SU-DHL-6 (cell line): ENCODE measurements at regions not wholly inside any gene's neighbourhood (a gene's known extent, or its start where the extent isn't known, plus 50 kb on each side); places are given as distances from the start of the nearest gene placed in this dataset.

Experiments
- H2AFZ ChIP-seq: fragments of 200-600 bp; sonication (generic); 2 replicates; pipeline ENCODE4 v1.6.1; 2014; ENCODE audit warnings: low read depth, mild to moderate bottlenecking, moderate library complexity, mixed read lengths, antibody characterized with exemption, low read length; ENCODE audit not compliant: severe bottlenecking
- H3F3A ChIP-seq: fragments of 200-600 bp; shearing (Covaris generic); 2 replicates; pipeline ENCODE4 v1.6.0; 2016; ENCODE audit warnings: antibody characterized with exemption, mild to moderate bottlenecking; ENCODE audit not compliant: insufficient read depth
- H3K27ac ChIP-seq: fragments of 200-600 bp; sonication (generic); 2 replicates; pipeline ENCODE4 v1.5.1; 2016; ENCODE audit warnings: low read depth, mild to moderate bottlenecking, low read length, moderate library complexity, mixed read lengths
- H3K27me3 ChIP-seq: fragments of 200-600 bp; sonication (generic), shearing (Covaris generic); 2 replicates; pipeline ENCODE4 v1.6.0; 2014; ENCODE audit warnings: mild to moderate bottlenecking, low read length
- H3K36me3 ChIP-seq: fragments of 200-600 bp; sonication (generic); 2 replicates; pipeline ENCODE4 v1.6.1; 2014; ENCODE audit warnings: mild to moderate bottlenecking, low read length, mixed read lengths
- H3K4me2 ChIP-seq: fragments of 300-600, 200-600 bp; shearing (Covaris generic), sonication (generic); 2 replicates; pipeline ENCODE4 v1.6.0; 2014; ENCODE audit warnings: low read length, low read depth, mild to moderate bottlenecking; ENCODE audit not compliant: poor library complexity, severe bottlenecking
- H3K4me3 ChIP-seq: fragments of 200-600 bp; sonication (generic); 2 replicates; pipeline ENCODE4 v1.5.1; 2014; ENCODE audit warnings: antibody characterized with exemption, low read length, mild to moderate bottlenecking, mixed read lengths; ENCODE audit not compliant: insufficient read depth, poor library complexity, severe bottlenecking
- H3K79me2 ChIP-seq: fragments of 200-600 bp; sonication (generic); 2 replicates; pipeline ENCODE4 v1.6.1; 2014; ENCODE audit warnings: mild to moderate bottlenecking, low read length, moderate library complexity; ENCODE audit not compliant: insufficient read depth
- H3K9ac ChIP-seq: fragments of 200-600 bp; sonication (generic); 2 replicates; pipeline ENCODE4 v1.7.0; 2014; ENCODE audit warnings: mild to moderate bottlenecking, low read length
- H3K9me2 ChIP-seq: fragments of 200-600 bp; sonication (generic); replicated peaks from 2 replicates; pipeline ENCODE4 v1.6.1; 2014; ENCODE audit warnings: low read length; ENCODE audit not compliant: insufficient read depth
- H3K9me3 ChIP-seq: fragments of 200-600 bp; sonication (generic); 2 replicates; pipeline ENCODE4 v1.6.1; 2014; ENCODE audit warnings: low read length, mixed read lengths; ENCODE audit not compliant: insufficient read depth
- H4K20me1 ChIP-seq: fragments of 200-600 bp; sonication (generic); 2 replicates; pipeline ENCODE4 v1.6.1; 2014; ENCODE audit warnings: low read depth, mild to moderate bottlenecking, antibody characterized with exemption, low read length, moderate library complexity, mixed read lengths
- EZH2phosphoT487 ChIP-seq: fragments of 200-600 bp; sonication (generic), shearing (Covaris generic); conservative IDR thresholded peaks from 2 replicates; pipeline ENCODE4 v1.6.1; 2018; ENCODE audit warnings: mild to moderate bottlenecking, antibody characterized with exemption, low read length, moderate library complexity, mixed read lengths
- TF ChIP-seq, protein P1 (sequence below): fragments of 200-600 bp; sonication (generic); IDR thresholded peaks from one replicate; pipeline ENCODE4 v1.5.1; 2017; ENCODE audit warnings: antibody characterized with exemption, mild to moderate bottlenecking, low read length, moderate library complexity; ENCODE audit not compliant: insufficient read depth, poor library complexity, severe bottlenecking

DNA sequence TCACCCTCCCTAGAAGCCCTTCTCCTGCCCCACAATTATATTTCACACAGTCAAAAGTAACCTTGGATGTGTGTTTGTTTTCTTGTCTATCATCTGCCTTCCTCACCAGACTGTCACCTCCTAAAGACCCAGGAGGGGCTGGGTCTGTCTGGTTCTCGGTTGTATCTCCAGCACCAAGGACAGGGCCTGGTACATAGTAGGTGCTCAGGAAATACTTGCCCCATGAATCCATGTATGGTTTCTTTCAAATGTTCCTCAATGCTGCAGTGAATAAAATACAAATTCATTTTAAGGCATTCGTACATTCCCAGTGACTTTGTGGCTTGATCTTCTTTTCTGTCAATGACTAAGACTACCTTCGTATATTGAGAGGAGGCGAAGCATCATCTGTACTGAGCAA, 122.9 kb upstream of the ZNF716 start:
- H3K27me3 ChIP-seq = no peaks in the 10 kb centered on the region
- H3K4me2 ChIP-seq = no peak overlapping the region
- no peaks in the 10 kb centered on the region; the same call in 1 of the 2 replicates for H3K9me2 ChIP-seq
- H3K9me3 ChIP-seq = peaks cover 10% of the 10 kb centered on the region; the same call in 1 of the 2 replicates
- no peak overlapping the region for H3K4me3 ChIP-seq
- H3K36me3 ChIP-seq = no peaks in the 10 kb centered on the region
- no peak overlapping the region for H2AFZ ChIP-seq
- H3K9ac ChIP-seq = no peak overlapping the region
- TF ChIP-seq, protein P1, sequence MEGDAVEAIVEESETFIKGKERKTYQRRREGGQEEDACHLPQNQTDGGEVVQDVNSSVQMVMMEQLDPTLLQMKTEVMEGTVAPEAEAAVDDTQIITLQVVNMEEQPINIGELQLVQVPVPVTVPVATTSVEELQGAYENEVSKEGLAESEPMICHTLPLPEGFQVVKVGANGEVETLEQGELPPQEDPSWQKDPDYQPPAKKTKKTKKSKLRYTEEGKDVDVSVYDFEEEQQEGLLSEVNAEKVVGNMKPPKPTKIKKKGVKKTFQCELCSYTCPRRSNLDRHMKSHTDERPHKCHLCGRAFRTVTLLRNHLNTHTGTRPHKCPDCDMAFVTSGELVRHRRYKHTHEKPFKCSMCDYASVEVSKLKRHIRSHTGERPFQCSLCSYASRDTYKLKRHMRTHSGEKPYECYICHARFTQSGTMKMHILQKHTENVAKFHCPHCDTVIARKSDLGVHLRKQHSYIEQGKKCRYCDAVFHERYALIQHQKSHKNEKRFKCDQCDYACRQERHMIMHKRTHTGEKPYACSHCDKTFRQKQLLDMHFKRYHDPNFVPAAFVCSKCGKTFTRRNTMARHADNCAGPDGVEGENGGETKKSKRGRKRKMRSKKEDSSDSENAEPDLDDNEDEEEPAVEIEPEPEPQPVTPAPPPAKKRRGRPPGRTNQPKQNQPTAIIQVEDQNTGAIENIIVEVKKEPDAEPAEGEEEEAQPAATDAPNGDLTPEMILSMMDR = no peak
- TF ChIP-seq EZH2phosphoT487 = no peak
- H3K27ac ChIP-seq = no peak overlapping the region
- no peaks in the 10 kb centered on the region for H3F3A ChIP-seq
- no peaks in the 10 kb centered on the region for H3K79me2 ChIP-seq
- H4K20me1 ChIP-seq = no peaks in the 10 kb centered on the region

GRCh38 chr7:57328457-57328856, 121.5 kb upstream of the ZNF716 start:
- Histone ChIP-seq H3K4me3 (no peak overlapping the region), H3K4me2 (no peak overlapping the region), H3K27ac (no peak overlapping the region), H3K27me3 (no peaks in the 10 kb centered on the region), H3K9ac (no peak overlapping the region), H2AFZ (no peak overlapping the region), H3K9me2 (no peaks in the 10 kb centered on the region; the same call in 1 of the 2 replicates), H3K79me2 (no peaks in the 10 kb centered on the region), H3F3A (no peaks in the 10 kb centered on the region), H4K20me1 (no peaks in the 10 kb centered on the region), H3K36me3 (no peaks in the 10 kb centered on the region), H3K9me3 (peaks cover 13% of the 10 kb centered on the region; the same call in 1 of the 2 replicates)
- TF ChIP-seq, protein P1 = no peak
- no peak for TF ChIP-seq EZH2phosphoT487

- H2AFZ ChIP-seq = no peak overlapping the region
- H3K27me3 ChIP-seq = no peaks in the 10 kb centered on the region
- no peaks in the 10 kb centered on the region for H3K36me3 ChIP-seq
- H3K79me2 ChIP-seq = no peaks in the 10 kb centered on the region
- peaks cover 13% of the 10 kb centered on the region; the same call in 1 of the 2 replicates for H3K9me3 ChIP-seq
- H3K4me3 ChIP-seq = no peak overlapping the region
- no peaks in the 10 kb centered on the region for H4K20me1 ChIP-seq
- no peaks in the 10 kb centered on the region; the same call in 1 of the 2 replicates for H3K9me2 ChIP-seq
- H3K27ac ChIP-seq = no peak overlapping the region
- H3K4me2 ChIP-seq = no peak overlapping the region
- TF ChIP-seq EZH2phosphoT487 = no peak
- TF ChIP-seq, protein P1 = no peak
- no peaks in the 10 kb centered on the region for H3F3A ChIP-seq
- no peak overlapping the region for H3K9ac ChIP-seq
These were observed 121.0 kb upstream of the ZNF716 start for GRCh38 chr7:57328963-57329362.
